Loucy (cell line): ENCODE measurements at regions not wholly inside any gene's neighbourhood (a gene's known extent, or its start where the extent isn't known, plus 50 kb on each side); places are given as distances from the start of the nearest gene placed in this dataset.

Experiments
- H2AFZ ChIP-seq: fragments of 200-600 bp; sonication (generic); 2 replicates; pipeline ENCODE4 v1.6.0; 2016; ENCODE audit warnings: antibody characterized with exemption, mild to moderate bottlenecking, low read length, moderate library complexity
- H3F3A ChIP-seq: fragments of 200-600 bp; 2 replicates; pipeline ENCODE4 v1.6.0; 2016; ENCODE audit warnings: antibody characterized with exemption, low read depth, mild to moderate bottlenecking
- H3K27me3 ChIP-seq: fragments of 200-600 bp; sonication (generic); 2 replicates; pipeline ENCODE4 v1.6.1; 2014; ENCODE audit warnings: low read length, mild to moderate bottlenecking; ENCODE audit not compliant: insufficient read depth, poor library complexity, severe bottlenecking
- H3K36me3 ChIP-seq: fragments of 200-600 bp; sonication (generic); 2 replicates; pipeline ENCODE4 v1.6.1; 2016; ENCODE audit warnings: low read length; ENCODE audit not compliant: insufficient read depth
- H3K4me1 ChIP-seq: fragments of 200-600 bp; sonication (generic); 2 replicates; pipeline ENCODE4 v1.5.1; 2014; ENCODE audit warnings: low read length, mild to moderate bottlenecking; ENCODE audit not compliant: insufficient read depth, poor library complexity, severe bottlenecking
- H3K4me2 ChIP-seq: fragments of 200-600 bp; sonication (generic); 2 replicates; pipeline ENCODE4 v1.6.0; 2014; ENCODE audit warnings: antibody characterized with exemption, low read length, low read depth, mild to moderate bottlenecking; ENCODE audit not compliant: poor library complexity, severe bottlenecking
- H3K4me3 ChIP-seq: fragments of 200-600 bp; sonication (generic); 2 replicates; pipeline ENCODE4 v1.5.1; 2014; ENCODE audit warnings: low read length, mild to moderate bottlenecking, mixed read lengths; ENCODE audit not compliant: poor library complexity, severe bottlenecking
- H3K79me2 ChIP-seq: fragments of 200-600 bp; sonication (generic); 2 replicates; pipeline ENCODE4 v1.6.1; 2014; ENCODE audit warnings: low read length; ENCODE audit not compliant: insufficient read depth
- H3K9ac ChIP-seq: fragments of 200-600 bp; sonication (generic); 2 replicates; pipeline ENCODE4 v1.6.0; 2014; ENCODE audit warnings: mild to moderate bottlenecking, low read depth, low read length, moderate library complexity; ENCODE audit not compliant: poor library complexity, severe bottlenecking
- H3K9me2 ChIP-seq: fragments of 200-600 bp; sonication (generic); replicated peaks from 2 replicates; pipeline ENCODE4 v1.6.1; 2016; ENCODE audit warnings: low read depth, low read length, mixed read lengths
- H3K9me3 ChIP-seq: fragments of 200-600 bp; sonication (generic); 2 replicates; pipeline ENCODE4 v1.6.1; 2014; ENCODE audit warnings: mild to moderate bottlenecking, antibody characterized with exemption, low read length, low read depth; ENCODE audit not compliant: insufficient read depth
- H4K20me1 ChIP-seq: fragments of 200-600 bp; sonication (generic); 2 replicates; pipeline ENCODE4 v1.6.0; 2014; ENCODE audit warnings: antibody characterized with exemption, low read length, mild to moderate bottlenecking; ENCODE audit not compliant: insufficient read depth, poor library complexity, severe bottlenecking
- EZH2phosphoT487 ChIP-seq: fragments of 200-600 bp; IDR thresholded peaks from 2 replicates; pipeline ENCODE4 v1.6.1; 2018; ENCODE audit warnings: antibody characterized with exemption, mild to moderate bottlenecking, moderate library complexity, borderline replicate concordance
- TF ChIP-seq, protein P1 (sequence below): fragments of 200-600 bp; sonication (generic); conservative IDR thresholded peaks from 2 replicates; pipeline ENCODE4 v1.5.1; 2014; ENCODE audit warnings: mild to moderate bottlenecking, antibody characterized with exemption, low read length

DNA sequence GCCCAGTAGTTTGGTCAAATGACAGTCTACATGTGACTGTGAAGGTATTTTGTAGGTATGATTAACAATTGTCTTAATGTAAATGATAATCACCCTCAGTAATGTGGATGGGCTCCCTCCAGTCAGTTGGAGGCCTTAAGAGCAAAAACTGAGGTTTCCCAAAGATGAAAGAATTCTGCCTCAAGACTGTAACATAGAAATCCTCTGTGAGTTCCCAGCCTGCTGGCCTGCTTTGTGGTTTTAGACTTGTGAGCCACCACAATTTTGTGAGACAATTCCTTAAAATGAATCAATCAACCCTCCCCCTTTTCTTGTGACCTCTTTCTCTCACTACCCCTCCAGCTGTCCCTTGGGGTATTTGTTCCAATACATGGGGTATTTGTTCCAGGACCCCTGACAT, 226.4 kb upstream of the DPYD start:
- Histone ChIP-seq H3K4me3 (no peak overlapping the region), H3K27me3 (no peaks in the 10 kb centered on the region), H2AFZ (no peak overlapping the region), H3K4me1 (peaks cover 6% of the 10 kb centered on the region), H3K36me3 (no peaks in the 10 kb centered on the region), H3F3A (no peaks in the 10 kb centered on the region), H3K9ac (no peak overlapping the region), H4K20me1 (no peaks in the 10 kb centered on the region), H3K4me2 (no peak overlapping the region), H3K79me2 (no peaks in the 10 kb centered on the region), H3K9me2 (no peaks in the 10 kb centered on the region), H3K9me3 (peaks cover 20% of the 10 kb centered on the region)
- TF ChIP-seq, protein P1, sequence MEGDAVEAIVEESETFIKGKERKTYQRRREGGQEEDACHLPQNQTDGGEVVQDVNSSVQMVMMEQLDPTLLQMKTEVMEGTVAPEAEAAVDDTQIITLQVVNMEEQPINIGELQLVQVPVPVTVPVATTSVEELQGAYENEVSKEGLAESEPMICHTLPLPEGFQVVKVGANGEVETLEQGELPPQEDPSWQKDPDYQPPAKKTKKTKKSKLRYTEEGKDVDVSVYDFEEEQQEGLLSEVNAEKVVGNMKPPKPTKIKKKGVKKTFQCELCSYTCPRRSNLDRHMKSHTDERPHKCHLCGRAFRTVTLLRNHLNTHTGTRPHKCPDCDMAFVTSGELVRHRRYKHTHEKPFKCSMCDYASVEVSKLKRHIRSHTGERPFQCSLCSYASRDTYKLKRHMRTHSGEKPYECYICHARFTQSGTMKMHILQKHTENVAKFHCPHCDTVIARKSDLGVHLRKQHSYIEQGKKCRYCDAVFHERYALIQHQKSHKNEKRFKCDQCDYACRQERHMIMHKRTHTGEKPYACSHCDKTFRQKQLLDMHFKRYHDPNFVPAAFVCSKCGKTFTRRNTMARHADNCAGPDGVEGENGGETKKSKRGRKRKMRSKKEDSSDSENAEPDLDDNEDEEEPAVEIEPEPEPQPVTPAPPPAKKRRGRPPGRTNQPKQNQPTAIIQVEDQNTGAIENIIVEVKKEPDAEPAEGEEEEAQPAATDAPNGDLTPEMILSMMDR: no peak
- TF ChIP-seq EZH2phosphoT487: no peak

DNA sequence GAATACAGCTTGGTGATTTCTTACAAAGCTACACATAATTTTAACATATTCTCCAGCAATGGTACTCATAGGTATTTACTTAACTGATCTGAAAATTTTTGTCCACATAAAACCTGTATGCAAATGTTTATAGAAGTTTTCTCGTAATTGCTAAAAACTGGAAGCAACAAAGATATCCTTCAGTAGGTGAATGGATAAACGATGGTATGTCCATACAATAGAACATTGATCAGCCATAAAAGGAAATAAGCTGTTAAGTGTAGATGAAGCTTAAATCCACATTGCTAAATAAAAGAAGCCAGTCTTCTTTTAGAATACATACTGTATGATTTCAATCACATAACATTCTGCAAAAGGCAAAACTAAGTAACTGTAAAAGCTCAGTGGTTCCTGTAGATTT, 224.8 kb upstream of the DPYD start:
- Histone ChIP-seq H3K9ac (no peak overlapping the region), H3K36me3 (no peaks in the 10 kb centered on the region), H2AFZ (no peak overlapping the region), H3K4me3 (no peak overlapping the region), H3K9me3 (peaks cover 5% of the 10 kb centered on the region), H3K4me1 (peaks cover 6% of the 10 kb centered on the region), H3K9me2 (no peaks in the 10 kb centered on the region), H3K79me2 (no peaks in the 10 kb centered on the region), H3F3A (no peaks in the 10 kb centered on the region), H3K27me3 (no peaks in the 10 kb centered on the region), H4K20me1 (no peaks in the 10 kb centered on the region), H3K4me2 (no peak overlapping the region)
- no peak for TF ChIP-seq EZH2phosphoT487
- TF ChIP-seq, protein P1: no peak

DNA sequence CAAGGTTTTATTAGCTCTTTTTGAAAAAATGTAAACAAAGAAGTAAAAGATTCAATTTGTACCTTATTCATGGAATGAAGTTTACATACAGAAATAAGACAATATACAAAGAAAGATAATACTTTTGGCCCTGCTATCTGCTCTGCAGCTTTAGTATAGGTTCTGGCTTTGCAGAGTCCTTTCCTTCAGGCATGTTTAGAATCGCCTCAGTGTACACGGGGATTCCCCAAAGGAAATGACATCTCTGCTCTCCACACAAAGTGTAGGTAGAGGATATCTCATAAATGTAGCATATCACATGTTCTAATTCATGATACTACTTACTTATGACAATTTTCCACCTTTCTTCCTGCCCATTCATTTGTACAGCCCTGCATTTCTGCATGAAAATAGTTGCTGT, 222.6 kb upstream of the DPYD start:
- Histone ChIP-seq H3K79me2 (no peaks in the 10 kb centered on the region), H3K4me1 (peaks cover 6% of the 10 kb centered on the region), H3K9ac (no peak overlapping the region), H2AFZ (no peak overlapping the region), H3K4me2 (no peak overlapping the region), H4K20me1 (no peaks in the 10 kb centered on the region), H3F3A (no peaks in the 10 kb centered on the region), H3K27me3 (no peaks in the 10 kb centered on the region), H3K4me3 (no peak overlapping the region), H3K9me3 (no peaks in the 10 kb centered on the region), H3K9me2 (no peaks in the 10 kb centered on the region), H3K36me3 (no peaks in the 10 kb centered on the region)
- TF ChIP-seq, protein P1: no peak
- no peak for TF ChIP-seq EZH2phosphoT487
